Activated CD8-positive, alpha-beta memory T cell treated with anti-CD3 and anti-CD28 coated beads, Interleukin-2, amount 10 ng/mL, durations not matched to agents 7 days and 5 days (primary cell): ENCODE measurements at regions not wholly inside any gene's neighbourhood (a gene's known extent, or its start where the extent isn't known, plus 50 kb on each side); places are given as distances from the start of the nearest gene placed in this dataset.
"Not testable (repeated sequence)": the region's sequence is repeated elsewhere in the genome, so short reads cannot be mapped to it uniquely, and the experiment has no call there.

Experiments used
- ATAC-seq: fragments of 150-1000 bp; cut with Tn5 transposase; one replicate; pipeline ENCODE4 v1.10.0; 2021; ENCODE audit warnings: moderate library complexity
- CTCF ChIA-PET: fragments of 350-600 bp; sonication (Branson Sonifier 250); formaldehyde crosslinking; loops from one replicate; lab custom pipeline; 2021; ENCODE audit warnings: antibody characterized with exemption; lab: Charles Lee
- DNase-seq: peaks from one replicate; pipeline ENCODE4 v3.0.0-alpha.2; 2020
- H3K27ac Mint-ChIP-seq: one replicate; pipeline ENCODE4 v1.8.0; 2021; ENCODE audit warnings: mild to moderate bottlenecking, mixed read lengths
- H3K27me3 Mint-ChIP-seq: one replicate; pipeline ENCODE4 v1.8.0; 2021; ENCODE audit warnings: mixed read lengths
- H3K36me3 Mint-ChIP-seq: one replicate; pipeline ENCODE4 v1.8.0; 2021; ENCODE audit warnings: mild to moderate bottlenecking, mixed read lengths
- H3K4me1 Mint-ChIP-seq: one replicate; pipeline ENCODE4 v1.8.0; 2021; ENCODE audit warnings: mixed read lengths
- H3K4me3 Mint-ChIP-seq: one replicate; pipeline ENCODE4 v1.8.0; 2021; ENCODE audit warnings: mild to moderate bottlenecking, moderate library complexity, mixed read lengths
- H3K9me3 Mint-ChIP-seq: one replicate; pipeline ENCODE4 v1.8.0; 2022; ENCODE audit warnings: low read depth, mixed read lengths

- no peak for DNase-seq
- H3K36me3 Mint-ChIP-seq, result no peaks in the 10 kb centered on the region
- no peak overlapping the region for H3K27ac Mint-ChIP-seq
- no peaks in the 10 kb centered on the region for H3K4me1 Mint-ChIP-seq
- H3K9me3 Mint-ChIP-seq, result no peaks in the 10 kb centered on the region
- no peaks in the 10 kb centered on the region for H3K27me3 Mint-ChIP-seq
- ATAC-seq, result no peak
- H3K4me3 Mint-ChIP-seq, result no peak overlapping the region
- CTCF ChIA-PET, result no interaction called here
These were observed 356.1 kb downstream of the RAB38 start for GRCh38 chr11:87819151-87819550.

GRCh38 chr11:87812571-87813365 lies 362.5 kb downstream of the RAB38 start:
- H3K27ac Mint-ChIP-seq, result no peak overlapping the region
- no peaks in the 10 kb centered on the region for H3K4me1 Mint-ChIP-seq
- DNase-seq (no peak), ATAC-seq (no peak)
- H3K36me3 Mint-ChIP-seq, result no peaks in the 10 kb centered on the region
- no peaks in the 10 kb centered on the region for H3K27me3 Mint-ChIP-seq
- no peak overlapping the region for H3K4me3 Mint-ChIP-seq
- CTCF ChIA-PET, result no interaction called here
- no peaks in the 10 kb centered on the region for H3K9me3 Mint-ChIP-seq

GRCh38 chr11:87810486-87810885 lies 364.8 kb downstream of the RAB38 start:
- no peaks in the 10 kb centered on the region for H3K9me3 Mint-ChIP-seq
- DNase-seq (no peak), ATAC-seq (no peak)
- no peaks in the 10 kb centered on the region for H3K27me3 Mint-ChIP-seq
- H3K4me1 Mint-ChIP-seq, result no peaks in the 10 kb centered on the region
- no peaks in the 10 kb centered on the region for H3K36me3 Mint-ChIP-seq
- H3K27ac Mint-ChIP-seq, result no peak overlapping the region
- H3K4me3 Mint-ChIP-seq, result no peak overlapping the region
- CTCF ChIA-PET, result no interaction called here

- DNase-seq (no peak), ATAC-seq (no peak)
- Mint-ChIP-seq H3K36me3 (no peaks in the 10 kb centered on the region), H3K27me3 (no peaks in the 10 kb centered on the region), H3K4me1 (no peaks in the 10 kb centered on the region), H3K9me3 (no peaks in the 10 kb centered on the region), H3K4me3 (no peak overlapping the region), H3K27ac (no peak overlapping the region)
- CTCF ChIA-PET, result no interaction called here
These were observed 366.0 kb downstream of the RAB38 start for GRCh38 chr11:87809256-87809655.

GRCh38 chr11:87804176-87804575 lies 371.1 kb downstream of the RAB38 start:
- no peaks in the 10 kb centered on the region for H3K9me3 Mint-ChIP-seq
- ATAC-seq, result no peak
- CTCF ChIA-PET, result no interaction called here
- H3K27ac Mint-ChIP-seq, result no peak overlapping the region
- no peak overlapping the region for H3K4me3 Mint-ChIP-seq
- no peaks in the 10 kb centered on the region for H3K27me3 Mint-ChIP-seq
- no peaks in the 10 kb centered on the region for H3K4me1 Mint-ChIP-seq
- DNase-seq, result no peak
- no peaks in the 10 kb centered on the region for H3K36me3 Mint-ChIP-seq

- Mint-ChIP-seq H3K27ac (no peak overlapping the region), H3K27me3 (no peaks in the 10 kb centered on the region), H3K9me3 (no peaks in the 10 kb centered on the region), H3K4me1 (no peaks in the 10 kb centered on the region), H3K36me3 (no peaks in the 10 kb centered on the region), H3K4me3 (no peak overlapping the region)
- CTCF ChIA-PET, result no interaction called here
- DNase-seq (no peak), ATAC-seq (no peak)
These were observed 371.5 kb downstream of the RAB38 start for GRCh38 chr11:87803748-87804147.

- H3K4me3 Mint-ChIP-seq, H3K36me3 Mint-ChIP-seq, H3K27ac Mint-ChIP-seq, ATAC-seq, H3K9me3 Mint-ChIP-seq, H3K27me3 Mint-ChIP-seq, H3K4me1 Mint-ChIP-seq, CTCF ChIA-PET, DNase-seq: not testable (repeated sequence)
These were observed 390.4 kb downstream of the RAB38 start for GRCh38 chr11:87784862-87785261.

- DNase-seq, result no peak
- Mint-ChIP-seq H3K4me1 (no peaks in the 10 kb centered on the region), H3K36me3 (no peaks in the 10 kb centered on the region), H3K9me3 (no peaks in the 10 kb centered on the region), H3K27me3 (no peaks in the 10 kb centered on the region), H3K27ac (no peak overlapping the region), H3K4me3 (no peak overlapping the region)
- no peak for ATAC-seq
- CTCF ChIA-PET, result no interaction called here
These were observed 395.2 kb downstream of the RAB38 start for GRCh38 chr11:87780068-87780413.

- DNase-seq, result no peak
- H3K27ac Mint-ChIP-seq, result no peak overlapping the region
- H3K36me3 Mint-ChIP-seq, result no peaks in the 10 kb centered on the region
- no peak overlapping the region for H3K4me3 Mint-ChIP-seq
- no peaks in the 10 kb centered on the region for H3K4me1 Mint-ChIP-seq
- no peaks in the 10 kb centered on the region for H3K9me3 Mint-ChIP-seq
- ATAC-seq, result no peak
- CTCF ChIA-PET, result no interaction called here
- H3K27me3 Mint-ChIP-seq, result no peaks in the 10 kb centered on the region
These were observed 395.8 kb downstream of the RAB38 start for GRCh38 chr11:87779276-87780067.

GRCh38 chr11:87778357-87778756 lies 396.9 kb downstream of the RAB38 start:
- Mint-ChIP-seq H3K27me3 (no peaks in the 10 kb centered on the region), H3K36me3 (no peaks in the 10 kb centered on the region), H3K4me1 (no peaks in the 10 kb centered on the region), H3K27ac (no peak overlapping the region), H3K9me3 (no peaks in the 10 kb centered on the region), H3K4me3 (no peak overlapping the region)
- no peak for ATAC-seq
- no peak for DNase-seq
- CTCF ChIA-PET, result no interaction called here

- Mint-ChIP-seq H3K36me3 (no peaks in the 10 kb centered on the region), H3K4me1 (no peaks in the 10 kb centered on the region), H3K4me3 (no peak overlapping the region), H3K27me3 (no peaks in the 10 kb centered on the region), H3K9me3 (no peaks in the 10 kb centered on the region), H3K27ac (no peak overlapping the region)
- CTCF ChIA-PET, result no interaction called here
- ATAC-seq (no peak), DNase-seq (no peak)
These were observed 400.2 kb downstream of the RAB38 start for GRCh38 chr11:87775036-87775435.

GRCh38 chr11:87769661-87770060 lies 405.6 kb downstream of the RAB38 start:
- Mint-ChIP-seq H3K27me3 (no peaks in the 10 kb centered on the region), H3K4me1 (no peaks in the 10 kb centered on the region), H3K36me3 (no peaks in the 10 kb centered on the region), H3K9me3 (no peaks in the 10 kb centered on the region), H3K27ac (no peak overlapping the region), H3K4me3 (no peak overlapping the region)
- CTCF ChIA-PET, result no interaction called here
- no peak for ATAC-seq
- no peak for DNase-seq

GRCh38 chr11:87767615-87768014 lies 407.6 kb downstream of the RAB38 start:
- DNase-seq (no peak), ATAC-seq (no peak)
- no peaks in the 10 kb centered on the region for H3K36me3 Mint-ChIP-seq
- H3K4me1 Mint-ChIP-seq, result no peaks in the 10 kb centered on the region
- no peak overlapping the region for H3K27ac Mint-ChIP-seq
- H3K4me3 Mint-ChIP-seq, result no peak overlapping the region
- H3K9me3 Mint-ChIP-seq, result no peaks in the 10 kb centered on the region
- H3K27me3 Mint-ChIP-seq, result no peaks in the 10 kb centered on the region
- CTCF ChIA-PET, result no interaction called here

- CTCF ChIA-PET, H3K36me3 Mint-ChIP-seq, H3K27me3 Mint-ChIP-seq, H3K4me1 Mint-ChIP-seq, DNase-seq, ATAC-seq, H3K4me3 Mint-ChIP-seq, H3K27ac Mint-ChIP-seq, H3K9me3 Mint-ChIP-seq: not testable (repeated sequence)
These were observed 411.2 kb downstream of the RAB38 start for GRCh38 chr11:87764075-87764474.
